HL-60 (cell line): ENCODE measurements at regions not wholly inside any gene's neighbourhood (a gene's known extent, or its start where the extent isn't known, plus 50 kb on each side); places are given as distances from the start of the nearest gene placed in this dataset.

Experiments used
- CTCF ChIP-seq: IDR thresholded peaks from one replicate; pipeline ENCODE4 v1.5.1; 2011; ENCODE audit warnings: low read length, control low read depth, inconsistent platforms; ENCODE audit not compliant: insufficient read depth
- GABPA ChIP-seq: IDR thresholded peaks from 2 replicates; pipeline ENCODE4 v1.6.1; 2012; ENCODE audit warnings: low read depth
- POLR2AphosphoS5 ChIP-seq: IDR thresholded peaks from 2 replicates; pipeline ENCODE4 v1.6.1; 2012; ENCODE audit warnings: low read depth
- REST ChIP-seq: IDR thresholded peaks from 2 replicates; pipeline ENCODE4 v1.6.1; 2012; ENCODE audit warnings: low read depth; ENCODE audit not compliant: insufficient replicate concordance
- SPI1 ChIP-seq: IDR thresholded peaks from 2 replicates; pipeline ENCODE4 v1.6.1; 2012; ENCODE audit warnings: low read depth, mild to moderate bottlenecking, borderline replicate concordance

- TF ChIP-seq CTCF (no peak), POLR2AphosphoS5 (no peak), REST (no peak), GABPA (no peak), SPI1 (no peak)
Observed at GRCh38 chr5:71810471-71811195, 91.6 kb downstream of the CARTPT start.
